HEK293 (cell line): ENCODE measurements at regions not wholly inside any gene's neighbourhood (a gene's known extent, or its start where the extent isn't known, plus 50 kb on each side); places are given as distances from the start of the nearest gene placed in this dataset.

ENCODE experiments used
- CTCF ChIA-PET: fragments of 350-600 bp; formaldehyde crosslinking; extraction: SDS; loops from one replicate; lab custom pipeline; 2021; ENCODE audit warnings: antibody characterized with exemption; lab: Yijun Ruan, JAX
- POLR2A ChIA-PET: fragments of 300-600 bp; formaldehyde crosslinking; extraction: SDS; loops from one replicate; lab custom pipeline; 2020; ENCODE audit warnings: antibody characterized with exemption, inconsistent platforms; lab: Yijun Ruan, JAX
- H3K27ac ChIP-seq: fragments of 200-500 bp; sonication (Bioruptor generic); 2 replicates; pipeline ENCODE4 v1.5.1; 2014; ENCODE audit warnings: low read depth, low read length, control low read depth, inconsistent platforms; ENCODE audit errors: extremely low read depth
- H3K36me3 ChIP-seq, 2 experiments: fragments of 200-500 bp in 1 of 2; sonication (Bioruptor generic) in 1 of 2; 1 replicate in 1 of 2; 2 replicates in 1 of 2; pipeline ENCODE4 v1.5.1; 2014 to 2017; ENCODE audit warnings: inconsistent platforms in 2 of 2, low read length in 2 of 2; ENCODE audit not compliant: control insufficient read depth in 2 of 2, insufficient read depth in 1 of 2
- H3K4me1 ChIP-seq: fragments of 200-500 bp; sonication (Bioruptor generic); 2 replicates; pipeline ENCODE4 v1.5.1; 2014; ENCODE audit warnings: mild to moderate bottlenecking, low read length, inconsistent platforms; ENCODE audit not compliant: control insufficient read depth, insufficient read depth
- H3K4me3 ChIP-seq: 2 replicates; pipeline ENCODE4 v1.5.1; 2011; ENCODE audit warnings: low read depth, mild to moderate bottlenecking, control low read depth, low read length, moderate library complexity
- H3K9me3 ChIP-seq: fragments of 200-500 bp; sonication (Bioruptor generic); 2 replicates; pipeline ENCODE4 v1.5.1; 2014; ENCODE audit warnings: low read depth, low read length, inconsistent platforms; ENCODE audit not compliant: control insufficient read depth, insufficient read depth
- EGR2 ChIP-seq: fragments of 450-650 bp; formaldehyde crosslinking; IDR thresholded peaks from 2 replicates; pipeline ENCODE4 v1.5.1; 2016; ENCODE audit warnings: low read depth, missing biosample characterization, missing genetic modification characterization
- FEZF1 ChIP-seq: fragments of 450-650 bp; formaldehyde crosslinking; IDR thresholded peaks from 2 replicates; pipeline ENCODE4 v1.5.1; 2016; ENCODE audit warnings: missing biosample characterization, missing genetic modification characterization
- INSM2 ChIP-seq: fragments of 450-650 bp; formaldehyde crosslinking; IDR thresholded peaks from 2 replicates; pipeline ENCODE4 v1.5.1; 2016; ENCODE audit warnings: missing biosample characterization, missing genetic modification characterization
- KLF17 ChIP-seq: fragments of 450-650 bp; formaldehyde crosslinking; IDR thresholded peaks from 2 replicates; pipeline ENCODE4 v1.5.1; 2016; ENCODE audit warnings: missing biosample characterization, missing genetic modification characterization
- KLF7 ChIP-seq: fragments of 450-650 bp; formaldehyde crosslinking; IDR thresholded peaks from 2 replicates; pipeline ENCODE4 v1.5.1; 2016; ENCODE audit warnings: missing biosample characterization, missing genetic modification characterization, borderline replicate concordance
- YY2 ChIP-seq: fragments of 450-650 bp; formaldehyde crosslinking; IDR thresholded peaks from 2 replicates; pipeline ENCODE4 v1.5.1; 2016; ENCODE audit warnings: missing biosample characterization, missing genetic modification characterization
- ZBTB10 ChIP-seq: fragments of 450-650 bp; formaldehyde crosslinking; IDR thresholded peaks from 2 replicates; pipeline ENCODE4 v1.5.1; 2016; ENCODE audit warnings: missing biosample characterization, missing genetic modification characterization
- ZBTB17 ChIP-seq: fragments of 450-650 bp; formaldehyde crosslinking; IDR thresholded peaks from 2 replicates; pipeline ENCODE4 v1.5.1; 2016; ENCODE audit warnings: missing biosample characterization, missing genetic modification characterization
- ZFP69B ChIP-seq: fragments of 450-650 bp; formaldehyde crosslinking; IDR thresholded peaks from 2 replicates; pipeline ENCODE4 v1.5.1; 2016; ENCODE audit warnings: missing biosample characterization, missing genetic modification characterization
- ZNF184 ChIP-seq: fragments of 450-650 bp; IDR thresholded peaks from 2 replicates; pipeline ENCODE4 v1.5.1; 2018; ENCODE audit warnings: missing biosample characterization, mild to moderate bottlenecking, missing genetic modification characterization
- ZNF223 ChIP-seq: fragments of 450-650 bp; formaldehyde crosslinking; IDR thresholded peaks from 2 replicates; pipeline ENCODE4 v1.5.1; 2016; ENCODE audit warnings: missing biosample characterization, missing genetic modification characterization
- ZNF433 ChIP-seq: fragments of 450-650 bp; formaldehyde crosslinking; IDR thresholded peaks from 2 replicates; pipeline ENCODE4 v1.5.1; 2016; ENCODE audit warnings: missing biosample characterization, missing genetic modification characterization, low read depth
- ZNF48 ChIP-seq: fragments of 450-650 bp; formaldehyde crosslinking; IDR thresholded peaks from 2 replicates; pipeline ENCODE4 v1.5.1; 2016; ENCODE audit warnings: missing biosample characterization, missing genetic modification characterization
- ZNF513 ChIP-seq: fragments of 450-650 bp; IDR thresholded peaks from 2 replicates; pipeline ENCODE4 v1.5.1; 2018; ENCODE audit warnings: missing biosample characterization, missing genetic modification characterization
- ZNF560 ChIP-seq: fragments of 450-650 bp; formaldehyde crosslinking; IDR thresholded peaks from 2 replicates; pipeline ENCODE4 v1.5.1; 2017; ENCODE audit warnings: missing biosample characterization, missing genetic modification characterization, borderline replicate concordance
- ZNF654 ChIP-seq: fragments of 450-650 bp; formaldehyde crosslinking; IDR thresholded peaks from 2 replicates; pipeline ENCODE4 v1.5.1; 2016; ENCODE audit warnings: low read depth, missing biosample characterization, missing genetic modification characterization
- ZNF660 ChIP-seq: fragments of 450-650 bp; IDR thresholded peaks from 2 replicates; pipeline ENCODE4 v1.5.1; 2018; ENCODE audit warnings: missing biosample characterization, mild to moderate bottlenecking, missing genetic modification characterization
- ZNF692 ChIP-seq: fragments of 450-650 bp; formaldehyde crosslinking; IDR thresholded peaks from 2 replicates; pipeline ENCODE4 v1.5.1; 2016; ENCODE audit warnings: missing biosample characterization, missing genetic modification characterization
- ZNF837 ChIP-seq: fragments of 450-650 bp; formaldehyde crosslinking; IDR thresholded peaks from 2 replicates; pipeline ENCODE4 v1.5.1; 2016; ENCODE audit warnings: missing biosample characterization, missing genetic modification characterization

DNA sequence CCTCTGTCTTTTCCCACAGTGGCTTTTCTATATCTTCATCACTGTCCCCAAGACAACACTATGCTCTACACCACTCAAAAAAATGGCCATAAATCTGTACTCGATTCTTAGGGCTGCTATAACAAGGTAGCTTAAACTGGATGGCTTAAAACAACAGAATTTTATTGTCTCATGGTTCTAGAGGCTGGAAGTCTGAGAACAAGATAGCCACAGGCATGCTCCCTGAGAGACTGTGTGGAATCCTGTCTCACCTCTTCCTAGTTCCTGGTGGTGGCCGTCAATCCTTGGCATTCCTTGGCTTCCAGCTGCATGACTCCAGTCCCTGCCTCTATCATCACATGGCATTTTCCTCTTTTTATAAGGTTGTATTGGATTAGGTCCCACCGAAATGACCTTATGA is 70.7 kb upstream of the DCLK2 start:
- TF ChIP-seq ZBTB17 (tag by site-specific recombination) (peak; percentile 54; the same call in 1 of the 2 replicates), ZNF184 (no peak), KLF17 (tag by site-specific recombination) (no peak), ZNF654 (tag by site-specific recombination) (no peak)
- Histone ChIP-seq H3K9me3 (no peaks in the 10 kb centered on the region), H3K36me3 (no peaks in the 10 kb centered on the region), H3K27ac (no peak overlapping the region), H3K4me3 (no peak overlapping the region), H3K4me1 (peaks cover 11% of the 10 kb centered on the region)
- ChIA-PET POLR2A (no interaction called here), CTCF (interaction anchor here (0.9 to 1.7 kb wide), 3 partner anchors 9 to 237 kb away, joined by 4 read pairs; no protein-coding TSS in a partner anchor)

- peaks cover 11% of the 10 kb centered on the region for H3K4me1 ChIP-seq
- TF ChIP-seq ZNF692: no peak
- no peak for TF ChIP-seq EGR2 (tag by site-specific recombination)
- no peak for TF ChIP-seq ZNF837
- no peak for TF ChIP-seq YY2 (tag by site-specific recombination)
- no peak for TF ChIP-seq ZBTB10 (tag by site-specific recombination)
- no peak for TF ChIP-seq ZNF560 (tag by site-specific recombination)
- no peak for TF ChIP-seq ZNF660
- TF ChIP-seq KLF7 (tag by site-specific recombination): no peak
- TF ChIP-seq ZNF433: no peak
- no peak for TF ChIP-seq INSM2
- TF ChIP-seq ZNF223 (tag by site-specific recombination): no peak
- no peak for TF ChIP-seq ZNF48
- TF ChIP-seq ZFP69B (tag by site-specific recombination): no peak
- no peak for TF ChIP-seq FEZF1 (tag by site-specific recombination)
- TF ChIP-seq ZNF513: no peak
- ChIA-PET CTCF (interaction anchor here (0.7 to 5.7 kb wide), 4 partner anchors 10 to 235 kb away, joined by 4 to 44 read pairs (median 11); no protein-coding TSS in a partner anchor), POLR2A (no interaction called here)
- H3K36me3 ChIP-seq: no peaks in the 10 kb centered on the region
- H3K9me3 ChIP-seq: no peaks in the 10 kb centered on the region
- no peak overlapping the region for H3K4me3 ChIP-seq
- no peak overlapping the region for H3K27ac ChIP-seq
Measured at GRCh38 chr4:150008546-150008945, 69.7 kb upstream of the DCLK2 start.
